NCI-H1105 treated with DMSO at 0.1 percent for 48 hours (cell line): ENCODE measurements at regions not wholly inside any gene's neighbourhood (a gene's known extent, or its start where the extent isn't known, plus 50 kb on each side); places are given as distances from the start of the nearest gene placed in this dataset.

Experiments
- DNase-seq: peaks from one replicate; lab custom pipeline; 2025; lab: John Stamatoyannopoulos, UW

DNA sequence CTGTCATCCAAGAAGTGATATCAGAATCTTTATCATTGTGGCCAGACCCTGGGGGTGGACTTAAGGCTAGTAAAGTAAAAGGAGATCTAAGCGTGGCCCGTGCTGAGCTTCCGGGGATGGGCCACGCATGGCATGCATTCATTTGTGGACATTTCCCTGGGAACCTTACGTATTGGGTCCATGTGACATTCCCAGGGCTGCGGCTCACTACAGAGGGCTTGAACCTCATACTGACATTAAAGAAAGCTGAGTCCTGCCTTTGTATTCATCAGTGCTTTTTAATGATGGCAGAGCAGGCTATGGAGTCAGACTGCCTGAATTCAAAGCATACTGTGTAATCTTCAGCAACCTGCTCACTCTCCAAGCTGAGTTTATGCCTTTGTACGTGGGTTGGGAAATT is 152.2 kb upstream of the AFDN start:
- DNase-seq: no peak

DNA sequence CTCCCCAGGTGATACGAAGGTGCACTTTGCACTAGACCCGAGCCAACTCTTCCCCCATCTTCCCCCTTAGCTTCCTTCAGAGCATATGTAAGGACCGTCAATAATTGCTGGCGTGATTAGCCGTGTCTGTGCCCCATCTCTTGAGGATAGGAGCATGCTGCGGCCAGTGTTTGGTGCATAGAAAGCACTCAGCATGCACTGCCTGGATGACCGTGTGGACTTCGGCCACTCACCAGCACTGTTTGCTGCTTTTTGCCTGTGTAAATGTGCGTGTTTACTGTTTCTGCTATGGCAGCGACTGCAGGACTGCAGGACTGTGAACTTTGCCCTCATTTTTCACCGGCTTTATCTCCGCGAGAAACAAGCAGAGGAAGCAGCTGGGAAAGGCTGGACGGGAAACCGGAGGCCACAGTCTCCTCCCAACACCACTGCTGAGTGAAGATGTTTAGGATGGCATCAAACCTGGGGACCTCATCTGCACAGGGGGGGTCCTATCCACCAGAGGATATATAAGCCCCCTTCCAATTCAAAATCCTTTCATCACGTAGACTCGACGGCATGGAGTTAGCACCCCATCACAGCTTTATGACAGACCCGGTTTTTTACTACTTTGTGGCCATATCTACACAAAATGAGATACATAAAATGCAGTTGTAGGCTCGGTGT is 150.6 kb upstream of the AFDN start:
- no peak for DNase-seq

DNA sequence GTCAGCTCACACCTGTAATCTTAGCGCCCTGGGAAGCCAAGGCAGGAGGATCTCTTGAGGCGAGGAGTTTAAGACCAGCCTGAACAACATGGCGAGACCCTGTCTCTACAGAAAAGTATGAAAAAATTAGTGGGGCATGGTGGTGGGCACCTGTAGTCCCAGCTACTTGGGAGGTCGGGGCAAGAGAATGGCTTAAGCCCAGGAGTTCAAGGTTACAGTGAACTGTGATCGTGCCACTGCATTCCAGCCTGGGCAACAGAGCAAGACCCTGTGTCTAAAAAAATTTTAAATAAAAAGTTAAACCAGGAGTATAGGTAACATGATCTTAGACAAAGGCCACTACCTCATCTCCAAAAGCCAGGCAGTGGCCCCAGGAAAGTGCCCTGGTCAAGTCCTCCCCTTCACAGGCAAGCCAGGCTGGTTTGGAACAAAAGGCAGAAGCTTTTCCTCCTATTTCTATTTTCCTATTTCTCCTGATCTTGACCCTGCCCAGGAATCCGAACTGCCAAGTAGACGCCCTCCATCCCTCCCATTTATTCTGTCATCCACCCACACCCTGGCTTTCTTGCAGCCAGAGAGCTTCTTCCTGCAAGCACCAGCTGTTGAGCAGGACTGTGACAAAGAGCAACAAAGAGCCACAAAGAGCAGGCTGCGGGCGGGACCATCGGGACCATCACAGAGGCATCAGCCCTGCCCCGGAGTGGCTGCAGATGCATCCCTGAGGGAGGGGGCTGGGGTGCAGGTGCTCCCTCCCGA is 149.9 kb upstream of the AFDN start:
- no peak for DNase-seq

DNA sequence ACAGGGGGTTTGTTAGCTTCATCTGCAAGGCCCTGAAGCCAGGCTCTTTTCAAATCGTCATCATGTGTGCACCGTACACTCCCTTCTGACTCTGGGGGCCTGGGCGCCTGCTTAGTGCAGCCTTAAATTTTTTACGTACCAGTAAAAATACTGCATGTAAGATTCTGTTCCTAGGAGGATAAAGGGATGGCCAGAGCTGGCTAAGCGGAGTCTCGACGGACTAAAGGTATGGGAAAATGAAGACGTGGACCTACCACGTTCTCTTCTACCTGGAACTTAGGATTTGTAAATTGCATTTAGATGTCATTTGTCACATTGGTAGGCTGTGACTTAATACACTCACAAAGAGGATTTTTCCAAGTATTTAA is 149.3 kb upstream of the AFDN start:
- no peak for DNase-seq

DNA sequence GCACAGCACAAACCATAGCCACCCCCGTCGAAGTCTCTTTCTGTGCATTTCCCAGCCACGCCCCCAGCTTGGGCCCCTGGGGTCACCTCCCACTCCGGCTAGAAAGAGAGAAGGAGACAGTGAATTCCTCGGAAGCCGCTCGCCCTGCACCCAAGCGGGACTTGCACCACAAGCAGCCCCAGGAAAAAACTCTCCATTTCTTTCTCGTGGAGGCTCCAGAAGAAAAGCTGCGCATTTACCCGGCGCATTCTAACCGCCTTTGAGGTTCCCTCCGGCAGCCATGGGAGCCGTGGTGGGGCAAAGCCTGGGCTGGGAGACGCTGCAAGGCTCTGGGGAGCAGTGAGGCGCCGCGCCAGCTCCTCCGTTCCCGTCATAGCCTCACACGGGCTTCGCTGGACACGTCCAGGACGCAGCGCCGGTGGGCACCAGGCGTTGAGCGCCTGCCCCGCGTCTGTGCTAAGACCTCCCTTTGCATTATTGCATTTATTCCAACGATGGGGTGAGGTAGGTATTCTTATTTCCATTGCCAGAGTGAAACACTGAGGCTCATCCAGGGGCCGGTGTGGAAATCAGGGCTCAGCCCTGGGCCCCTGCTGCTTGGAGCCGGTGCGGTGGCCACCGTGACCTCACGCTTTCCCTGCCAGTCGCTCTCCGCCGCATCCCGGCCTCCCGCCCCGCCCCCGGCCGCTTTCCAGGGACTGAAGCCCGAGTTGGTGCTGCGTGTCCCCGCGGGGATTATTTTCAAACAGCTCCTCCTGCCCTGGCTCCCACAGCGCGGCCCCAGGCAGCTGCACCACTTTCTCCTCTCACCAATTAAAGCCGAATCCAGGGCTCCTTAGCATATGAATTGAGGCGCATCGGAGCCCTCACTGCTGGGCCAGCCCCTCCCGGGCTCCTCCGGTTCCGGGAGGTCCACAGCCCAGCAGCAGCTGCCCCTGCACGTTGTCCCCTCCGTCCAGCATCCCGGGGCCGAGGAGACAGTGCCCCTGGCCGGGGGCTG is 148.3 kb upstream of the AFDN start:
- DNase-seq: peak; percentile 54

DNA sequence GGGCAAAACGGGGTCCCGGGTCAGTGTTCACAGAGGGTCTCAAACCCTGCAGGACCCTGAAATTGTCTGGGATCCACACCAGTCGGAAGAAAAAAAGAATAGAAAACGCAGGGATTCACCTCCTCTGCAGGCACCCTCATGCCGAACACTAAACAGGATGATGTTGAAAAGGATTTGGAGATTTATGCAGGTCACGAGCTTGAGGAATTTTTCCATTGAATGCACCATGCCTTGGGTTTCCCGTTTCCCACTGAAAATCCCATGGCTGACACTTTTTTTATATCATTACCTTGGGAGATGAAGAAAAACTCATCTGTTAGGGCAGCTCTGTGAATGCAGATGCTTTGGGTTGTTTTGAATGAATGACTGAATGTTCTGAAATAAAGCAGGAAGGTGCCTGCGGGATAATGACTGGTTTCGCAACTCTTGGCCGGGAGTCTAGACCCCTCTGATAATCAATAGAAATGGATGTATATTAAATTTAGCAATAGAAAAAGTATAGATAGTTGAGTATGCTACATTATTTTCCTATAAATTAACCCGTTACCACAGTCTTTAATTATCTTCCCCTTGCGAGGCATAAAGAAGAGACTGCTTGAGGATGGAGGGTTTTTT is 147.5 kb upstream of the AFDN start:
- no peak for DNase-seq

DNA sequence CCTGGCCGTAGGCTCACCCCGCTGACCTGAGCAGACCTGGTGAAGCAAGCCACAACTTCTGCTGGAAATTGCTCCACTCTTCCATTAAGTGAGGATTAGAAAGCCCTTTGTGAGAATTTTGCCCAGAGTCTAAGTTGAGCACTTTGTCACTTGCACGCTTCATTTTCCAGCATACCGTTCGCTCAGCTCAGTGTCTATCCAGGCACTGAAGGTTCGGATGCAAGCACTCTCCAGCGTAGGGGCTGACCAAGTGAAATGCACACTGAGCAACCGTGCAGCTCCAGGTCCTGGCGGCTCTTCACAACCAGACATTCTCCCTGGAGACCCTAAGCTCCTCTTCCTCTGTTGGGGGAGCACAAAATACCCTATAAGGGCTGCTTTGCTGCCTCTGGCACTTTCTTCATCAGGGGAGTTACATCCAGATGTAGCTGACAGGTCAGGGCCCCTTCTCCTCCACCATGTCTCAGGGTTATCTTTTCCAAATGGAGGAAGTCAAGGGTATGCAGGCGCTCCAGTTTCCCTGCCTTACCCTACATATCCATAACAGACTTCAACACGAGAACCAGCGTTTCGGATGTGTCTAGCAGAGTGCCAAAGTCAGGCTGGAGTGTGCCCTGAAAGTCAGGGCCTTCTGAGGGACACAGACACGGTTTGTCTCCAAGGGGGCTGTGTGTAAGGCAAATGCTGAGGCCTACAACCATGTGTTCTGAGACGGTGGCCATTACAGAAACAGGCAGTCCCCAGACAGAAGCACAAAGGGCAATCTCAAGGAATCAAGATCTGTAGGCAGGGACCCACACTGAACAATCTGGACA is 146.7 kb upstream of the AFDN start:
- no peak for DNase-seq

DNA sequence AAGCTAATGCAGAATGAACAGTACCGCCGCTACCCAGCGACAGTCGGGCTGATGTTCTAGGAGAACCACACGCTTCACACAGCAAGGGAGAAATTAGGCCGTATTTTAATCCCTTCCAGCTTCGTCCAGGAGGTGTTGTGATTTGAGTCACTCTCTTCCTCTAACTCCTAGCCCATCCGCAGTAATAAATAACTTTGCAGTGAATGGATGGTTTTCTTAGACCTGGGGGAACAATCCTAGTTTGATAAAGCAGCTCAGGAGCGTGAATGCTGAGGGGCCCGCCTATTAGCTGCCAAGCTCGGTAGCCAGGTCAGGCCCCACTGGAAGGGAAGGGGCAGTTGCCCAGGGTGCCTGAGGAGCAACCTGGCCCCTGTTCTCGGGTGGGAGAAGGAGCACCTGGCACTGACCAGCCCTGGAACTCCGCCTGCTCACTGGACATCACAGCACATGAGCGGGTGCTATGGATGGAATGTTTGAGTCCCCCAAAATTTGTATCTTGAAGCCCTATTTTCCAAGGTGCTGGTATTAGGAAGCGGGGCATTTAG is 146.0 kb upstream of the AFDN start:
- DNase-seq: no peak

DNA sequence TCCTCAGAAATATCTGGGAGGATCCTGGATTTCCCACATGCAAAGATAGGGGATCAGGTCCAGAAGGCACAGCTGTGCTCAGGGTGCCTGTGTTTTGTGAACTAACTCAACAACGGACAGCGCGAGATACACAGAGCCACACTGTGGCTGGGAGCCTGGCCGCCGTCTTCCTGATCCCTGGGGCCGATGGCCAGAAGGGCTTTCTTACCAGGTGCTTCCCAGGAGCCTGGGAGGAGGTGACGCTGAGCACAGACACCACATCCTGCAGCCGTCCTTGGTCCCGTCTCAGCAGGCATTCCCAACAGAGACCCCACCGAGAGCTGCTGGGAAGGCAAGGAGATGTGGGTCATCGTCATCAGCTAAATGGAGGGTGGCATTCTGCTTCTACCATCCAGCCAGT is 144.6 kb upstream of the AFDN start:
- DNase-seq: no peak

DNA sequence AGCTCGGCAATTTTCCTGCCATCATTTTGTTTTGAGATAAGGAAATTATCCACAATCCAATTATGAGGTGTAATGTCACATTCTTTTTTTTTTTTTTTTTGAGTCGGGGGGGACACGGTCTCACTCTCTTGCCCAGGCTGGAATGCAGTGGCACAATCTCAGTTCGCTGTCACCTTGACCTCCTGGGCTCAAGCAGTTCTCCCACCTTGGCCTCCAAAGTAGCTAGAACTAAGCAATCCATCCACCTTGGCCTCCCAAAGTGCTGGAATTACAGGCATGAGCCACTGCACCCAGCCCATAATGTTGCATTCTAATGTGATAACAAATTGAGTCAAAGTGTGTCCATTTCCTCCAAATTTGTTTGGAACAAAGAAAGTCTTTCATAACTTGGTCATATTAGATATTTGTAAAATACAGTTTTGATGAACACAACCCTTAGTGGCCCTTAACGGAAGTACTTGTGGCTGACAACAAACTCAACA is 144.1 kb upstream of the AFDN start:
- DNase-seq: no peak

DNA sequence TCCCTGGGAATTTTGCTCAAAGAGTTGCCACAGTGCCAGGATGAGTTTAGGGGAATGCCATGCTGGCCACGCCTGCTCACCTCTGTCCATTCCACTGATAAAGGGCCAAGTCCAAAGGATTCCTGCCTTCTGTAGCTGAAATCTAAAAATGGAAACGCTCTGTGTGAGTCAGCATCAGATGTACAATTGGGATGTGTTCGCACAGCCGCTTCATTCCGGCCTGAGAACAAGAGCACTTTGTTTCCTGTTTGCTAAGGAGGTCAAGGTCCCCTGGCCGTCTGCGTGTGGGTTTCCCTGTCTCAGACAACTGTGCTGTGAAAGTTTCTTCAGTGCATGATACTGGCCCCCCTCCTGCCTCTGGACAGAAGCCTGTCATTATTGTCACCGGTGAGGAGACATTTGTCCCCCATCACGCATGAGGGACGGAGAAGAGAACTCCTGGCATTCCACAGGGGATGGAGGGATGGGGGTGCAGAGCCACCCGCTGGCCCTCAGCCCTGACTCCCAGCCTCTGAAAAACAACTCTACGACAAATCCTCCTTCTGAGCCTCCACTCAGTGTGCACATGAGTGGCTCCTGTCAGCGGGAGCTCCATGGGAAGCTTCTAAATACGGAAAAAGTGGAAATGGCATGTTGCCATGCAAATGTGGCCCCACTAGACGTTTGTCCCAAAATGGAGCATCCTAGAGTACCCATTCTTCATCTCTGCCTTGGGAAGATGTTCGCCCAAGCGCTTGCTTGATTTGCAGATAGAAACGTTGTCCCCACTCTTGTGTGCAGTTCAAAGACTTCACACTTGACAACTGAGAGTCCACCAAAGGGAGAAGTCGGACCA is 143.5 kb upstream of the AFDN start:
- DNase-seq: no peak

DNA sequence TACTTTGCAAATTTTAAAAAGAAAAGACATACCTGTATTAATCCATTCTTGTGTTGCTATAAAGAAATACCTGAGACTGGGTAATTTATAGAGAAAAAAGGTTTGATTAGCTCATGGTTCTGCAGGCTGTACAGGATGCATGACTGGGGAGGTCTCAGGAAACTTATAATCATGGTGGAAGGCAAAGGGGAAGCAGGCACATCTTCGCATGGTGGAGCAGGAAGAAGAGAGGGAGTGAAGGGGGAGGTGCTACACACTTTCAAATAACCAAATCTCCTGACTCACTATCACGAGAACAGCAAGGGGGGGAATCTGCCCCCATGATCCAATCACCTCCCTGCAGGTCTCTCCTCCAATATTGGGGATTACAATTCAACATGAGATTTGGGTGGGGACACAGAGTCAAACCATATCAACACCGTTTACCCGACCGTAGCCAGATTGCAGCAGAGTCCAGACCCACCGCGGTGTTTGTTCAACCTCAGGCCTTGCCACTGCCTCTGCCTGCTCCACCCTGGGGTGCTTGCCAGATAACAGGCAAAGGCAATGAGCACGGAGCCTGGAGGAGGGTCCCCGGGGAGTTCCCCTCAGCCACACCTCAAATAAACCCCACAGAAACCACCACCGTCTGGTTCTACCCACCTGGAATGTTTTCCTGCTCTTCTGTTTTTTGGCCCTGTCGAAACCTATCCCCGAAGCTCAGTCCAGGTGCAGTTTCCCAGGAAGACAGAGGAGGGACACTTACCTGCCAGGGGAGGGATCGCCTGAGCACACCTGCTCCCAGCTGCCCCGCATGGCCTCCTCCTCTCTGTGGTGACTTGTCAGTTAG is 142.2 kb upstream of the AFDN start:
- DNase-seq: peak; percentile 45

DNA sequence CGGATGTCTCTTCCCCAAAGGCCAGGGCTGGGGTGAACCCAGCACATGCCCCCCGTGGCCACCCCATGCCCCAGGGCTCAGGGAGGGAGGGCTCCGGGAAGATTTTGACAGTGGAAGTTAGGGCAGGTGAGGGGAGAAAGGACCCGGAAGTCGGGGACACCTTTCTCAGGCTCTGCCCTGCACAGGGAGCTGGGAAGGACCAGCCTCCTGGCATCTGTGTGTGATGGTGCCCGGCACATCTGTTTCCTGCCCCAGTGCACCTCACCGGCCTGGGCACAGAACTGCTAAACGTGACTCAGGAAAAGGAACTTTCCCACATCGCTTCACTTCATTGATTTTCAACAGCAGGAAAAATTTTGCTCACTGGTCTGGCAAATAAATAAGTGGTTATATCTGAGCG is 141.1 kb upstream of the AFDN start:
- no peak for DNase-seq

DNA sequence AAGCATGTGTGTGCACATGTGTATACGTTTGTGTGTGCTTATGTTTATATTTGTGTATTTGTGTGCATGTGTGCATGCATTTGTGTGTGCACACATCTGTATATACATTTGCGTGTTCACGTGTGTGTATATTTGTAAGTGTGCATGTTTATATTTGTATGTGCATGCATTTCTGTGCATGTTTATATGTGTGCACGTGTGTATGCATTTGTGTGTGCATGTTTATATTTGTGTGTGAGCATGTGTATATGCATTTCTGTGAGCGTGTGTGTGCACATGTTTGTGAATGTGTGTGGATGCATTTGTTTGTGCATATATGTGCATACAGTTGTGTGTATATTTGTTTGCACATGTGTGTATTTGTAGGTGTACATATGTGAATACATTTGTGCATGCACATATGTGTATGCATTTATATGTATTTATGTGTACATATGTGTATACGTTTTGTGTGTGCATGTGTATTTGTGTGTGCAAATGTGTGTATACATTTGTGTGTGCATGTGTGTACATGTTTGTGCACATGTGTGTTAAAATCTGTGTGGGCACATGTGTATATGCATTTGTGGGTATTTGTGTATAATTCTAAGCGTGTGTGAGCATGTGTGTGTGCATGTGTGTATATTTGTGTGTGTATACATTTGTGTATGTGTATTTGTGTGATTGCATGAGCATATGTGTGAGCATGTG is 140.4 kb upstream of the AFDN start:
- no peak for DNase-seq

DNA sequence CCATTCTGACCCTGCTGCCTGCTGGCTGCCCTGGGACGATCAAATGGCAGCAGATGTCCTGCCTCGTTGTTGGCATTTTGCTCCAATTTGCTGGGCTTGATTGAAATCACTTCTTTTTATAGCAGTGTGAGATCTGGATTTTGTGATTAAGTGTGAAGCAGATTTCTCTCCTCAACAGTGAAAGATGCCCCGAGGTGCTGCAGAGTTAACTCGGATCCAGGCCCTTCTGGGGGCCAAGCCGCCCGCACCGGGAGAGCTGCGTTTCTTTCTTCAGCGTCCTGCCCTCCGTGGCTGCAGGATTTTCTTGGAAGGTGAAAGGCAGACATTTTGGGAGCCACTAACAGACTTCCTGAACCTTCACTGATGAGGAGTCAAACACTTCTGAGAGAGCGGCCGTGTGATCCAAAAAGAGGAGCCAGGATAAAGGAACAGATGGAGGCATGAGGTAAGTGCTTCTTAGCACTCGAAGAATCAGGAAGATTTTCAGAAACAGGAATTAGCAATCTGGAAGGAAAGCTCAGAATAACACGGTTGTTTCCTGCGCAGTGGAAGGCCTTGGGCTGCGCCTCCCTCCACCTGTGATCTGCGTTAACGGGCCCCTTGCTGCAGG is 139.5 kb upstream of the AFDN start:
- DNase-seq: no peak

DNA sequence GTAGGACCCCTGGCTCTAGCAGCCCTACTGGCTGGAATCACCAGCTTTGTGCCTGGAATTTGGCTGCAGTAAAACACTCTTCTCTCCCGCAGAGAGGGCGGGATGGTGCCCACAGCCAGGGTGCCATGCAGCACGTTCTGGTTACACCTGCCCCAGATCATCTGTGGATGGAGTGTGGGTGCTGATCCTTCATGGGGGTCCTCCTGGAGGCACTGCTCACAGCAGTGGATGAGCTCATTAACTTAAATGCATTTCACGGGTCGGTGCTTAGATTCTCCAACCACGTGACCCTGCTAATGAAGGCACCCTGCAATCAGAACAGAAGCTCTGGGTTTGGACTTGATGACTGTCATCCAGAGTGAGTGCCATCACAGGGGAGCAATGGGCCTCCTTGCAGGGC is 138.6 kb upstream of the AFDN start:
- no peak for DNase-seq

DNA sequence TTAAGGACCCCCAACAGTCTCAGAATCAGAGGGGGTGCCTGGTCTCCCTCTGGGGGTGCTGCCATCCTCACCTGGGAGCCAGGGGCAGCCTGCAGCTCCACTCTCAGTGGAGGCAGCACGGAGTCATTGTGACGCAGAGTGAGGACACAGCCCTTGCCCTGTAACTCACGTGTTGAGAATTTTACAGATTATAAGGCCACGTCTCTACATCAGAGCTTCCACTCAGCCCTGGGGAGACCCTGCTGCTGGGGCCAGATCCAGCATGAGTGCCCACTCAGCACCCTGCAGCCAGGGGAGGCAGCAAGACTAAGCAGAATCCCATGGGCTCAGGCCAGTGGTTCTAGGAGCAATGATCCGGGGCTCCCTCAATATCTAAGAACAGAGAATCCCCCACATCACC is 137.4 kb upstream of the AFDN start:
- no peak for DNase-seq

DNA sequence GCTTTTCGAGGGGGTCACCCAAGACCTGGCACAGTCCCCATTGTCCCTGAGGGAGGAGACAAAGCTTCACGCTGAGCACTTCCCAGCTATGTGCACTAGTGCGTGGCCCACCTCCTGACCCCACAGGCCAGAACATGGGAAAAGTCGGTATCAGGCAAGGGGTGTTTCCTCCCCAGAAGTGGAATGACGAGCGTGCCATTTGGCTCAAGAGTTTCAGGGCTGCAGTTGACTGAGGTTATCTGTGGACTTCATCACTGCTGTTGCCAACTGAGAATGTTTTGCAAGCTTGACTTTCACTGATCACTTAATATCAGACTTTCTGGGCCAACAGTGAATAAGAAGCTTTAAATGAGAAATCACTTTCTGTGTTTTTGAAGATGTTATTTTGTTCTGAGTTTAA is 137.0 kb upstream of the AFDN start:
- DNase-seq: no peak
